Activated CD4-positive, alpha-beta T cell treated with anti-CD3 and anti-CD28 coated beads, Interleukin-2, Interleukin-6, amounts not matched to agents 100 ng/mL and 50 ng/mL, durations not matched to agents 16 hours and 8 hours (primary cell): ENCODE measurements at regions not wholly inside any gene's neighbourhood (a gene's known extent, or its start where the extent isn't known, plus 50 kb on each side); places are given as distances from the start of the nearest gene placed in this dataset.

ENCODE experiments used
- DNase-seq: peaks from one replicate; pipeline ENCODE4 v3.0.0-alpha.2; 2020

- no peak for DNase-seq
Measured at GRCh38 chr9:14031810-14032209, 282.1 kb downstream of the NFIB start.

- DNase-seq: no peak
Measured at GRCh38 chr9:14031060-14031414, 282.9 kb downstream of the NFIB start.

GRCh38 chr9:14030375-14031059 is 283.4 kb downstream of the NFIB start:
- DNase-seq: no peak

- no peak for DNase-seq
Measured at GRCh38 chr9:14029806-14030374, 284.1 kb downstream of the NFIB start.

- DNase-seq: no peak
Measured at GRCh38 chr9:14027116-14027800, 286.7 kb downstream of the NFIB start.

GRCh38 chr9:14025741-14026140 is 288.2 kb downstream of the NFIB start:
- DNase-seq: no peak

- DNase-seq: no peak
Measured at GRCh38 chr9:14023285-14023684, 290.7 kb downstream of the NFIB start.

GRCh38 chr9:14021871-14022525 is 291.9 kb downstream of the NFIB start:
- DNase-seq: no peak

GRCh38 chr9:14018081-14018480 is 295.9 kb downstream of the NFIB start:
- DNase-seq: no peak

GRCh38 chr9:14014744-14015143 is 299.2 kb downstream of the NFIB start:
- DNase-seq: no peak

GRCh38 chr9:14014218-14014617 is 299.7 kb downstream of the NFIB start:
- no peak for DNase-seq

GRCh38 chr9:14011799-14012560 is 302.0 kb downstream of the NFIB start:
- DNase-seq: no peak

GRCh38 chr9:14007190-14007769 is 306.7 kb downstream of the NFIB start:
- no peak for DNase-seq

- no peak for DNase-seq
Measured at GRCh38 chr9:14006386-14007187, 307.4 kb downstream of the NFIB start.

- DNase-seq: no peak
Measured at GRCh38 chr9:14004110-14004509, 309.8 kb downstream of the NFIB start.

GRCh38 chr9:13994240-13994639 is 319.7 kb downstream of the NFIB start:
- no peak for DNase-seq

GRCh38 chr9:13993632-13994185 is 320.2 kb downstream of the NFIB start:
- DNase-seq: no peak

- DNase-seq: no peak
Measured at GRCh38 chr9:13992138-13993088, 321.5 kb downstream of the NFIB start.

GRCh38 chr9:13991395-13991794 is 322.5 kb downstream of the NFIB start:
- no peak for DNase-seq

GRCh38 chr9:13990994-13991393 is 322.9 kb downstream of the NFIB start:
- DNase-seq: no peak
